Stimulated activated CD8-positive, alpha-beta memory T cell treated with anti-CD3 and anti-CD28 coated beads, Interleukin-4, amount 100 ng/mL, for 48 hours (primary cell): ENCODE measurements at regions not wholly inside any gene's neighbourhood (a gene's known extent, or its start where the extent isn't known, plus 50 kb on each side); places are given as distances from the start of the nearest gene placed in this dataset.

Experiments
- DNase-seq: peaks from one replicate; pipeline ENCODE4 v3.0.0-alpha.2; 2020

- DNase-seq: no peak
Measured at GRCh38 chr13:74084375-74084935, 49.7 kb downstream of the KLF12 start.

- DNase-seq: no peak
Measured at GRCh38 chr13:74082741-74083160, 51.5 kb downstream of the KLF12 start.

GRCh38 chr13:74080762-74081161 lies 53.4 kb downstream of the KLF12 start:
- no peak for DNase-seq

- no peak for DNase-seq
Measured at GRCh38 chr13:74077792-74078191, 56.4 kb downstream of the KLF12 start.

- no peak for DNase-seq
Measured at GRCh38 chr13:74077375-74077774, 56.8 kb downstream of the KLF12 start.

- no peak for DNase-seq
Measured at GRCh38 chr13:74074723-74075122, 59.5 kb downstream of the KLF12 start.

- DNase-seq: no peak
Measured at GRCh38 chr13:74073274-74073673, 60.9 kb downstream of the KLF12 start.

- DNase-seq: no peak
Measured at GRCh38 chr13:74070513-74070912, 63.7 kb downstream of the KLF12 start.

GRCh38 chr13:74070065-74070464 lies 64.1 kb downstream of the KLF12 start:
- no peak for DNase-seq

GRCh38 chr13:74068471-74068870 lies 65.7 kb downstream of the KLF12 start:
- DNase-seq: no peak

GRCh38 chr13:74067818-74068217 lies 66.4 kb downstream of the KLF12 start:
- no peak for DNase-seq

GRCh38 chr13:74066937-74067336 lies 67.3 kb downstream of the KLF12 start:
- DNase-seq: no peak

- no peak for DNase-seq
Measured at GRCh38 chr13:74064805-74065312, 69.3 kb downstream of the KLF12 start.

- no peak for DNase-seq
Measured at GRCh38 chr13:74063533-74064100, 70.6 kb downstream of the KLF12 start.

GRCh38 chr13:74062933-74063332 lies 71.3 kb downstream of the KLF12 start:
- DNase-seq: peak; percentile 33

GRCh38 chr13:74061926-74062595 lies 72.1 kb downstream of the KLF12 start:
- no peak for DNase-seq

- DNase-seq: no peak
Measured at GRCh38 chr13:74056801-74057542, 77.2 kb downstream of the KLF12 start.

- no peak for DNase-seq
Measured at GRCh38 chr13:74052402-74052928, 81.7 kb downstream of the KLF12 start.

GRCh38 chr13:74048756-74049155 lies 85.4 kb downstream of the KLF12 start:
- DNase-seq: no peak

- DNase-seq: no peak
Measured at GRCh38 chr13:74047931-74048600, 86.1 kb downstream of the KLF12 start.

- no peak for DNase-seq
Measured at GRCh38 chr13:74046431-74046830, 87.8 kb downstream of the KLF12 start.

- DNase-seq: no peak
Measured at GRCh38 chr13:74045583-74045982, 88.6 kb downstream of the KLF12 start.

- DNase-seq: no peak
Measured at GRCh38 chr13:74043237-74043636, 91.0 kb downstream of the KLF12 start.
